SK-N-MC (cell line): ENCODE measurements at regions not wholly inside any gene's neighbourhood (a gene's known extent, or its start where the extent isn't known, plus 50 kb on each side); places are given as distances from the start of the nearest gene placed in this dataset.

ENCODE experiments used
- EZH2 ChIP-seq: fragments of 200-600 bp; sonication (generic); IDR thresholded peaks from one replicate; pipeline ENCODE4 v1.6.1; 2017; ENCODE audit warnings: antibody characterized with exemption
- POLR2AphosphoS5 ChIP-seq: IDR thresholded peaks from 2 replicates; pipeline ENCODE4 v1.6.1; 2012; ENCODE audit warnings: mild to moderate bottlenecking, low read depth, low read length, borderline replicate concordance

DNA sequence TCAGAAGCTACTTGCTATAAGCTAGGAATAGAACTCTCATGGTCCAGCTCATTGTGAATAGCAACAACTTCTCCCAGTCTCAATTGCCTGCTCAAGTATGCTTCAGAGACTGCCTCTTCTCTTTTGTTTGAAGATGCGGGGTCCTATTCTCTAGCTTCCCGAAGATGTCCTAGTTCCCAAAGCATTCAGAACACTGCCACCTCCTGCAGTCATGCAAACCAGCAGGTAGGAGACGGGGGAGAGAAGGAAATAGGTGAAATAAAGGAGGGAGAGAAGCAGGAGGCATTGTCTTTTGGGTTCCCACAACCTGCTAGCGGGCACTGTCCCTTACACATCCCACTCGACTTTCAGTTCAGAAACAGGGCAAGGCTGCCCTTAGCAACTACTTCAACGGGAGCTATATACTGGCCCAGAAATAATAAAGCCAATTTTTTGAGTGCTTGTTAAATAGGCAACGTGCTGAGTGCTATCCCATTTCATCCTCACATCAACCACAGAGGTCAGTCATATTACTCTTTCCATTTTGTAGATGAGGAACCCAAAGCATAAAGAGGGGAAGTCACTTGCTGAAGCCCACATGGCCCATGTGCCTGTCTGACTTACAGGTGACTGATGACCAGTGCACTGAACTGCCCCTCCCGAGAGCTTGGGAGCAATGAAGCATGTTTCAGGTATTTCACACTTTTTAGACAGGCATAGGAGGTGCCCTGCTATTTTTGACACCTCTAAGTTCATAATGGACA, 61.9 kb upstream of the ATXN1 start:
- TF ChIP-seq EZH2 (no peak), POLR2AphosphoS5 (no peak)
